OCI-LY7 (cell line): ENCODE measurements at regions not wholly inside any gene's neighbourhood (a gene's known extent, or its start where the extent isn't known, plus 50 kb on each side); places are given as distances from the start of the nearest gene placed in this dataset.

Experiments
- BruUV-seq: library from RNA; stranded (reverse); fragments of 400-500 nt; replicated peaks from 2 replicates; lab custom pipeline; 2021; lab: Mats Ljungman, UMichigan
- CTCF ChIA-PET: fragments of 300-600 bp; sonication (Branson Sonifier 250); formaldehyde crosslinking; loops from one replicate; lab custom pipeline; 2022; ENCODE audit warnings: antibody characterized with exemption; ENCODE audit not compliant: unreplicated experiment; lab: Charles Lee
- POLR2A ChIA-PET: fragments of 300-600 bp; sonication (Branson Sonifier 250); formaldehyde crosslinking; loops from one replicate; lab custom pipeline; 2022; ENCODE audit warnings: antibody characterized with exemption; lab: Charles Lee
- DNase-seq: peaks from one replicate; pipeline ENCODE4 v3.0.0-alpha.2; 2015; ENCODE audit warnings: low spot score
- H2AFZ ChIP-seq: fragments of 200-600 bp; sonication (generic), shearing (Covaris generic); 2 replicates; pipeline ENCODE4 v1.6.1; 2014; ENCODE audit warnings: mild to moderate bottlenecking, antibody characterized with exemption, low read length, moderate library complexity
- H3K27ac ChIP-seq: fragments of 200-600 bp; sonication (generic); 2 replicates; pipeline ENCODE4 v1.5.1; 2014; ENCODE audit warnings: mixed run types, low read depth, mild to moderate bottlenecking, moderate library complexity, low read length, inconsistent platforms; ENCODE audit not compliant: poor library complexity, severe bottlenecking
- H3K36me3 ChIP-seq: fragments of 200-600 bp; sonication (generic); 2 replicates; pipeline ENCODE4 v1.6.1; 2014; ENCODE audit warnings: mild to moderate bottlenecking, antibody characterized with exemption, low read length, moderate library complexity, mixed read lengths; ENCODE audit not compliant: insufficient read depth
- H3K4me1 ChIP-seq: fragments of 200-600 bp; sonication (generic); 2 replicates; pipeline ENCODE4 v1.5.1; 2014; ENCODE audit warnings: mild to moderate bottlenecking, low read length; ENCODE audit not compliant: insufficient read depth, poor library complexity, severe bottlenecking
- H3K4me2 ChIP-seq: fragments of 200-600 bp; sonication (generic); 2 replicates; pipeline ENCODE4 v1.6.1; 2014; ENCODE audit warnings: mild to moderate bottlenecking, low read length
- H3K4me3 ChIP-seq: fragments of 200-600 bp; sonication (generic); 2 replicates; pipeline ENCODE4 v1.5.1; 2014; ENCODE audit warnings: mild to moderate bottlenecking, low read depth, low read length; ENCODE audit not compliant: poor library complexity, severe bottlenecking
- H3K79me2 ChIP-seq: fragments of 200-600 bp; sonication (generic); 2 replicates; pipeline ENCODE4 v1.6.1; 2016; ENCODE audit warnings: low read depth, mild to moderate bottlenecking, low read length, moderate library complexity, mixed read lengths; ENCODE audit not compliant: insufficient read depth
- H3K9me2 ChIP-seq: fragments of 200-600 bp; sonication (generic); 2 replicates; pipeline ENCODE4 v1.6.1; 2016; ENCODE audit warnings: mild to moderate bottlenecking, low read length, mixed read lengths; ENCODE audit not compliant: insufficient read depth
- H3K9me3 ChIP-seq: fragments of 200-600 bp; sonication (generic); 2 replicates; pipeline ENCODE4 v1.6.1; 2014; ENCODE audit warnings: mild to moderate bottlenecking, mixed run types, low read length, mixed read lengths
- H4K20me1 ChIP-seq: fragments of 200-600 bp; sonication (generic); 2 replicates; pipeline ENCODE4 v1.6.1; 2014; ENCODE audit warnings: mild to moderate bottlenecking, antibody characterized with exemption, low read length, moderate library complexity, mixed read lengths; ENCODE audit not compliant: insufficient read depth
- EZH2phosphoT487 ChIP-seq: fragments of 200-600 bp; sonication (generic); IDR thresholded peaks from 2 replicates; pipeline ENCODE4 v1.6.1; 2018; ENCODE audit warnings: low read depth, borderline replicate concordance, mild to moderate bottlenecking, mixed run types, antibody characterized with exemption, low read length, moderate library complexity, mixed read lengths
- intact Hi-C: fragments of 100-400 bp; cut with micrococcal nuclease; formaldehyde crosslinking; loops from one replicate; pipeline ENCODE4 v1.10.0; 2022; ENCODE audit not compliant: unreplicated experiment
- TF ChIP-seq, protein P1 (sequence below): fragments of 200-600 bp; sonication (generic); conservative IDR thresholded peaks from 2 replicates; pipeline ENCODE4 v1.5.1; 2014; ENCODE audit warnings: mild to moderate bottlenecking, antibody characterized with exemption, low read length, moderate library complexity, mixed read lengths

DNA sequence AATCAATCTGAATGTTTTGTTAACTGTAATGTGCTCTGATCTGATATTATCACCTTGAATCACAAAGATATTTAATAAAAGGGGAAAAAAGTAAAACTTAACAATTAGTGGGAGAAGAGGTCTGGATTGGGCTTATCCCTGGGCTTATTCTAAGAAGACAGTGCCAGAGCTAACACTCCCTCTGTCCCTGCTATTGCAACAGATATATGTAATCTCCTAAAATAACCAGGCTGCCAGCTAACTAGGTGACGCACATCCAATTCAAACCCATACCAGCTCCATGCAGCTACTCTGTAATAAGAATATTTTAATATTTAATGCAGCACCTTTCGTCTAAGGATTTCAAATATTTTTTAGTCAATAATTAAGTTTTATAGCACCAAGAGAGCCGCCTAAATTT is 330.1 kb upstream of the MARCKS start:
- H3K36me3 ChIP-seq: no peaks in the 10 kb centered on the region
- H4K20me1 ChIP-seq: no peaks in the 10 kb centered on the region
- H3K9me2 ChIP-seq: no peaks in the 10 kb centered on the region
- no peak overlapping the region for H2AFZ ChIP-seq
- POLR2A ChIA-PET: no interaction called here
- H3K4me1 ChIP-seq: no peaks in the 10 kb centered on the region
- TF ChIP-seq EZH2phosphoT487: no peak
- TF ChIP-seq, protein P1, sequence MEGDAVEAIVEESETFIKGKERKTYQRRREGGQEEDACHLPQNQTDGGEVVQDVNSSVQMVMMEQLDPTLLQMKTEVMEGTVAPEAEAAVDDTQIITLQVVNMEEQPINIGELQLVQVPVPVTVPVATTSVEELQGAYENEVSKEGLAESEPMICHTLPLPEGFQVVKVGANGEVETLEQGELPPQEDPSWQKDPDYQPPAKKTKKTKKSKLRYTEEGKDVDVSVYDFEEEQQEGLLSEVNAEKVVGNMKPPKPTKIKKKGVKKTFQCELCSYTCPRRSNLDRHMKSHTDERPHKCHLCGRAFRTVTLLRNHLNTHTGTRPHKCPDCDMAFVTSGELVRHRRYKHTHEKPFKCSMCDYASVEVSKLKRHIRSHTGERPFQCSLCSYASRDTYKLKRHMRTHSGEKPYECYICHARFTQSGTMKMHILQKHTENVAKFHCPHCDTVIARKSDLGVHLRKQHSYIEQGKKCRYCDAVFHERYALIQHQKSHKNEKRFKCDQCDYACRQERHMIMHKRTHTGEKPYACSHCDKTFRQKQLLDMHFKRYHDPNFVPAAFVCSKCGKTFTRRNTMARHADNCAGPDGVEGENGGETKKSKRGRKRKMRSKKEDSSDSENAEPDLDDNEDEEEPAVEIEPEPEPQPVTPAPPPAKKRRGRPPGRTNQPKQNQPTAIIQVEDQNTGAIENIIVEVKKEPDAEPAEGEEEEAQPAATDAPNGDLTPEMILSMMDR: no peak
- H3K9me3 ChIP-seq: no peaks in the 10 kb centered on the region
- intact Hi-C loops: no loop called here
- H3K4me2 ChIP-seq: no peak overlapping the region
- CTCF ChIA-PET: no interaction called here
- no peak overlapping the region for H3K4me3 ChIP-seq
- no peak overlapping the region for H3K27ac ChIP-seq
- no peak for DNase-seq
- no TSS peak for BruUV-seq
- H3K79me2 ChIP-seq: no peaks in the 10 kb centered on the region

DNA sequence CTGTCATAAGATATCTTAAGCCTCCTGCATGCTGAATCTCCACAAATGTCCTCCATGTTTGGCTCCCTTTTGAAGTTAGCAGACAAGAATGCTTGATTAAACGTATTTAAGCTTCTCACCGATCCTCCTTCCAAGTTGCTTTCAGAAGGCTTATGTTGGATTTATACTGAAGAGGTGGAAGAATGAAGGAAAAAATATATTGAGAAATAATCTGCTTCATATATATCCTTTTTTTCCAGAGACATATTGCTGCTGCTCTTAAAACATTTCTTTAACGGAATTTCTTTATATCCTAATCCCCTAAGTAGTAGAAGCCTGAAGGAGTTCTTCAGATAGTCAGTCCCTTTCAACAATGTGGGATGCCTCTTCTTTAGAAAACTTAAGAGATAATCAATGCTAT is 329.0 kb upstream of the MARCKS start:
- Histone ChIP-seq H3K79me2 (no peaks in the 10 kb centered on the region), H3K4me3 (no peak overlapping the region), H3K9me2 (no peaks in the 10 kb centered on the region), H4K20me1 (no peaks in the 10 kb centered on the region), H3K4me1 (no peaks in the 10 kb centered on the region), H2AFZ (no peak overlapping the region), H3K36me3 (no peaks in the 10 kb centered on the region), H3K9me3 (no peaks in the 10 kb centered on the region), H3K27ac (no peak overlapping the region), H3K4me2 (no peak overlapping the region)
- DNase-seq: no peak
- intact Hi-C loops: no loop called here
- TF ChIP-seq, protein P1: no peak
- TF ChIP-seq EZH2phosphoT487: no peak
- ChIA-PET POLR2A (interaction anchor here (0.7 to 0.8 kb wide), 2 partner anchors 12 to 103 kb away, joined by 3 to 4 read pairs; no protein-coding TSS in a partner anchor), CTCF (no interaction called here)
- BruUV-seq: no TSS peak

DNA sequence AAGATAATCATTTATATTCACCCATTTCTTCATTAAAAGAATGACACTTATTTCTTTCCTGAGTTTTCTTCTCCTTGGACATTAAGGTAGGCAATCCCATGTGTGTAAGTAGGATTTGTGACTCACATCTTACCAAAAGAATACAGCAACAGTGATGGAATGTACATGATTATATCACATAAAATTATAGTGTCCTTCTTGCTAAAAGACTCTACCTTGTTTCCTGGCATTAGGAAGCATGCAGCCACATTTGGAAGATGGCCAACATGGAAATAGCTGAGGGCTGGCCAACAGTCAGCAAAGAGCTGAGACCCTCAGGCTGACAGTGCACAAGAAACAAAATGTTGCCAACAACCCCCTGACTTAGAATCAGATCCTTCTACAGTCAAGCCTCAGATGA is 327.9 kb upstream of the MARCKS start:
- BruUV-seq: no TSS peak
- DNase-seq: no peak

More for the DNA sequence above, 327.9 kb upstream of the MARCKS start:
- POLR2A ChIA-PET: no interaction called here
- Histone ChIP-seq H3K27ac (no peak overlapping the region), H3K4me2 (no peak overlapping the region), H4K20me1 (no peaks in the 10 kb centered on the region), H3K4me1 (no peaks in the 10 kb centered on the region), H3K4me3 (no peak overlapping the region), H3K79me2 (no peaks in the 10 kb centered on the region), H3K36me3 (no peaks in the 10 kb centered on the region), H3K9me3 (no peaks in the 10 kb centered on the region), H3K9me2 (no peaks in the 10 kb centered on the region), H2AFZ (no peak overlapping the region)
- intact Hi-C loops: no loop called here
- TF ChIP-seq, protein P1: no peak
- no peak for TF ChIP-seq EZH2phosphoT487
- CTCF ChIA-PET: no interaction called here
